ENCODE measurements at regions not wholly inside any gene's neighbourhood (a gene's known extent, or its start where the extent isn't known, plus 50 kb on each side); places are given as distances from the start of the nearest gene placed in this dataset.
A peak's percentile ranks its signal among the peaks of the same experiment; 100 is the strongest.
"Not testable (repeated sequence)": the region's sequence is repeated elsewhere in the genome, so short reads cannot be mapped to it uniquely, and the experiment has no call there.

DNA sequence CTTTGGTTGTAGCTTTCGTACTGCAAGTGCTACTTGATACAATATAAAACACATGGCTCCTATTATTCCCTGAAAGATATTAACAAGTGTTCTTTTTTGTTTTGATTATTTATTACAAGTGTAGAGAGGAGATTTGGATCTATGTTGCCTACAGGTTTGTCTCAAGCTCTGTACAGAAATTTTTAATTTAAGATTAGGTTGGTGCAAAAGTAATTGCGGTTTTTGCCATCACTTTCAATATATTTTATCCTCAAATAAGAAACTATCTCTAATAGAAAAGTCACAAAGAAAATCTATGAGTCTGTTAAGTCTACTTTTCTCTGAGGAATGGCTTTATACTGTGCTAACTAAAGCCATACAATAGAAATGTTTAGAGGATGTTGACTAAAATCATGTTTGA, 1086.1 kb downstream of the GRM8 start:
- DNase-seq: no peak

DNA sequence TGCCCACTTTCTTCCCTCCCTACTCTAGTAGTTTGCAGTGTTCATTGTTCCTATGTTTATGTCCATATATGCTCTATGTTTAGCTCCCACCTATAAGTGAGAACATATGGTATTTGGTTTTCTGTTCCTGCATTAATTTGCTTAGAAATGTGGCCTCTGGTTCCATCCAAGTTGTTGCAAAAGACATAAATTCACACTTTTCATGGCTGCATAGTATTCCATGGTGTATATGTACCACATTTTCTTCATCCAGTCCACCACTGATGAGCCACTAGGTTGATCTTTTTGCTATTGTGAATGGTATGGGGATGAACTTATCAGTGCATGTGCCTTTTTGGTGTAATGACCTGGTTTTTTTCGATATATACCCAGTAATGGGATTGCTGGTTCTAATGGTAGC, 1089.1 kb downstream of the GRM8 start:
- DNase-seq: no peak

DNA sequence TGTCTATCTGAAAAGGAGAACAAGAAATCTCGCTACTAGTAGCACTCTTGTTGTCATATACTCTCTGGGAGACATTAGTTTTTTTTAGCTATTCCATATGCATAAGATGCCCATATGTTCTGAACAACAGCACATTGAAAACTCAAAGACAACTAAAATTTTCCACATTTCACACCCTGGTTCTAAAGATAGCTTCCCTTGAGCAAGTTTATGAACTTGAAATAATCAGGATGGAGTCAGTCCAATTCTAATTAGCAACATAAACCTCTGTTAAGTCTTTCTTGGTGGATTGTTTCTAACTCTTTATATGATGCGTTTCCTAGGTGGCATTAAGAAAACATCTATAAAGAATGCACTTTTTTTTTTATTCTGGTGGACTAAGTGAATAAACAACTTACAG, 1095.3 kb downstream of the GRM8 start:
- DNase-seq: no peak

DNA sequence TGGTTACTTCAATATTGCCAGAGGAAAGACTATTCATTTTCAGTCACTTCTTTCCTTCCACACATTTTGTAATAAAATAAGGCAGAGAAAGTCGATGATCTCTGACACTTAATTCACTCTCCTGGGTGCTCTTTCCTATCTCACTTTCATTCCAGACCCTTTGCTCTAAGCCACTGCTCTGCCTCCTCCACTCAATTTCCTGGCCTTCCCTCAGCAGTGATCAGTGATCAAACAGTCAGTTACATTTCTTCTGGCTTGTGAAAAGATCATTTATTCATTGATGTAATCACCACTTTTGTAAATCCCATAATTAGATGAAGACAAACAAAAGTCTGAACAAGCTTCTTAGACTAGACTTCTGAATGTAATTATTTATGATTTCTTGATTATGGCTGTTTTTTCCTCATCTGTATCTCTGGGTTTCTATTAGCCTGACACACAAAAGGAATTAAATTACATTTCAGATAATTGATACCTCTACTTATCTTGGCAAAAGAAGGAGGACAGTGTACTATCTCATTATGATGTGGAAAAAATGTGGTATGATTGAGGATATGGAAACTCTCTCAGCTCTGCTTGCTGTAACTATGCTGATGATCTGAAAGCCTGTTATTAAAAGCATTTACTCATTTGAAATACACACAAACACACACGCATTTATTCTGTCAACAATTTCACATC, 1102.3 kb downstream of the GRM8 start:
- no peak for DNase-seq

DNA sequence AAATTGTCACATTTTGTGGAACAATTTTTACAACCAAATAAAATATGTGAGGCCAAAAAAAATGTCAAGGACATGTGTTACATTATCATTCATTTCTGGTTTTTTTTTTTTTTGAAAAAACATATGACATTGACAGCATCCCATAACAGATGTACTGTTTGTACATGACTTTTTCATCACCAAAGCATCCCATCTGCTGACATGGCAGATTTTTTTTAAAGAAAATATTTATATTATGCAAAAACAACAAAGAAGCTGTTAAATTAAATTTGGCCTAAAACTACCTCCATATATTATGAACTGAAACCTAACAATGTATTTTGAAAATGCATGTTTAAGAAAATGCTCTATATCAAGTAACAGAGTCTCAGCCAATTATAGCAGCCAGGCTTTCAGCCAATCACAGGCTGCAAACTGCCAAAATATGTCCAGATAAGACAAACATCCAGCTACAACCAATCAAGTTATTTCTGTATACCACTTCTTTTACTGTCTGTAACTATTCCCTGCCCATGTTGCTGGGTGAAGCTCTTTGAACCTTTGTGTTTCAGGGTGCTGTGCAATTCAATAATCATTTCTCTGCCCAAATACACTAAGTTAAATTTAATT, 1111.8 kb downstream of the GRM8 start:
- no peak for DNase-seq

DNA sequence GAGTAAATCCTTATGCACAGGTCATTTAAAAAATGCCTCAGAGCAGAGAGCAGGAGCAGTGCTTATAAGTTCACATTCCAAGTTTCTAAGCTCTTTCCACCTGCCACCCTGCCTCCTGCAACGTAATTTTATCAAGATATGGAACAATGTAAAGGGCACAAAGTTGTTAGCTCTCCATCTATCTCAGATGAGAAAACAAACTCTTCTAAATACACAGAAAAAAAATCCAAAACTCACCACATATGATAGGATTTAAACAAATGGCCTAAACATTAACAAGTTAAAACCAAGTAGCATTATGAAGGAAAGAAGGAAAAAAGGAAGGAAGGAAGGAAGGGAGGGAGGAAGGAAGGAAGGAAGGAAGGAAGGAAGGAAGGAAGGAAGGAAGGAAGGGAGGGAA, 1132.8 kb downstream of the GRM8 start:
- no peak for DNase-seq

DNA sequence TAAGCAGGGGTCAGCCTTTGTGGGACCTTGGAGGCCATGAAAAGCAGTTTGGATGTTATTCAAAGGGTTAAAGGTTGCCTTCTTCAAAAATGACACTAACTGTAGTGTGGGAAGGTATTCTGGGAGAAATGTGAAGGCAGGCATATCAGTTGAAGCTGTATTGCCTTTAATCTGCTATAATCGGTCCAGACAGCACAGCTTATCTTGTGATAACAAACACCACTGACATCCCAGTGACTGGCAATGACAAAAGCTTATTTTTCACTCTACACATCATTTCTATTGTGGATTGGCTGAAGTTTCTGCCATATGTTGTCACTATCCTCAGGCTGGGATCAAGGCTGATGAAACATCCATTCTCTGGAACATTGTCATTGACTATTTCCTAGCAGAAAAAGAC, 1149.2 kb downstream of the GRM8 start:
- no peak for DNase-seq

DNA sequence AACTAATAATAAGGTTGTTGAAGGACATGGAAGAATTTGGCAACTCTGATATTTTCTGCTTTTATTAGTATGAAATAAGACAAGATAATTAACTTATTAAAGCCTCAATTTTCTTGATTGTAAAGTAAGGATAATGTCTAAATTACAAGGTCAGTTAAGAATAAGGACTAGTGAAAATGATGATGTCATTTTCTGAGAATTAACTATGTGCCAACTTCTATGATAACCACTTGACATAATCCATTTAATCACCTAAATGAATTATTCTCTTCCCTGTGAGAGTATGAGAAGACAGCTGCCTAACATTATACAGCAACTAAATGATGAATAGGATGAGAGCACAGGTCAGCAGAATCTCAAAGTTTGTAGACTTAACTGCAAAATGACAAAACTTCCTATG, 1153.4 kb upstream of the POT1 start:
- no peak for DNase-seq

DNA sequence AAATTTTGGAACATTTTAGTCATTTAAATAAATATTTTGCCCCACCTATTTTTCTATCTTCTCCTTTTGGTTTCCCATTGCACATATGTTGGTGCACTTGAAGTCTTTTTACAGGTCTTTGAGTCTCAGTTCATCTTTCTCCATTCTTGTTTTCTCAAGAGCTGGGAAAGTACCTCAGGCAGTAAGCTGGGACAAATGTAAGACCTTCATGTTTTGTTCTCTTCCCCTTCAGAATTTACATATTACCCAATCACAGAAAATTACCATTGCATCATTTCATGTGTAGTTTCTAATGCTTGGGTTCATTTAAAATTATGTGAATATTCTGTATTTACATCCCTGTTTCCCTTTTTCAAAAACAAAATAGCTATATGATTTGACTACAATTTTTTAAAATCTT, 1150.0 kb upstream of the POT1 start:
- DNase-seq: no peak

DNA sequence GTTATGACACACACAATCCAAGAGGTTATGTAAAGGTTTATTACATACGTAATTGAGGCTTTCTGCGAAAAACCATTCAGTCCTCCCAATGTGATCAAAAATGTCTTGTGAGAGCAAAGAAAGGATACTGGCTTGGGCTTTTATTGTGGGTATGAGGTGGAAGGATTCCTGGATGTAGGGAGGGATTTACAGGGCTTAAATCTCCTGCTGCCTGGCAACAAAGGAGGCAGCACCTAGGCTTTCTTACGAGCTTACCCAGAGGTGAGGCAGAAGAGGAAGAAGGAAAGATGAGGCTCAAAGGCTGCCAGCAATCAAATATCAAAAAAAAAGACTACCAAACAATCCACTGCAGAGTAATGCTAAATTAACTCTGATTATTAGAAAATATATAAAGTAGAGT, 1149.5 kb upstream of the POT1 start:
- DNase-seq: no peak

DNA sequence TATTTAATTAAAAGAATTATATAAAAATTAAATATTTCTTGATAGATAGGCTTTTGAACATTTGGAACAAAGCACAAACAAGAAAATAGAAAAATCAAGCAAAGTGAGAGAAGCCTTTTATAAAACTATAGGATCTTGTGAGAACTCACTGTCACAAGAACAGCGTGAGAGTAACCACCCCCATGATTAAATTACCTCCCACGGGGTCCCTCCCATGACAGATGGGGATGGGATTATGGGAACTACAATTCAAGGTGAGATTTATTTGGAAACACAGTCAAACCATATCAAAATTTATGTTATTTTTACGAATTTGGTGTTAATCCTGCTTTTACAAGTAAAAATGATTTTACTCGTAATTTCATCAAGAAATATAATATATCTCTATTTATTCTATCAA, 1136.1 kb upstream of the POT1 start:
- DNase-seq: no peak

DNA sequence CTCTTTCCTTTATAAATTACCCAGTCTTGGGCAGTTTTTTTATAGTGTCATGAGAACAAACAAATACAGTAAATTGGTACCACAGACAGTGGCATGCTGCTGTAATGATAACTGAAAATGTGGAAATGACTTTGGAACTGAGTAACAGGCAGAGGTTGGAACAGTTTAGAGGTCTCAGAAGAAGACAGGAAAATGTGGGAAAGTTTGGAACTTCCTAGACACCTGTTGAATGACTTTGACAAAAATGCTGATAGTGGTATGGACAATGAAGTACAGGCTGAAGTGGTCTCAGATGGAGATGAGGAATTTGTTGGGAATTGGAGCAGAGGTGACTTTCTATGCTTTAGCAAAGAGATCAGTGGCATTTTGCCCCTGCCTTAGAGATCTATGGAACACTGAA, 1128.4 kb upstream of the POT1 start:
- no peak for DNase-seq

DNA sequence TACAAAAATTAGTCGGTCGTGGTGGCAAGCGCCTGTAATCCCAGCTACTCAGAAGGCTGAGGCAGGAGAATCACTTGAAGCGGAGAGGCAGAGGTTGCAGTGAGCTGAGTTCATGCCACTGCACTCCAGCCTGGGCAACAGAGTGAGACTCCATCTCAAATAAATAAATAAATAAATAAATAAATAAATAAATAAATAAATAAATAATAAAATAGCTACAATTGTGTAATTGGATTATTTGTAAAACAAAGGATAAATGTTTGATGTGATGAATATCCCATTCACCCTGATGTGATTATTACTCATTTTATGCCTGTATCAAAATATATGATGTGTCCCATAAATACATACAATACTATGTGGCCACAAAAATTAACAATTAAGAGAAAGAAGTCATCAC, 1127.0 kb upstream of the POT1 start:
- not testable (repeated sequence) for DNase-seq

DNA sequence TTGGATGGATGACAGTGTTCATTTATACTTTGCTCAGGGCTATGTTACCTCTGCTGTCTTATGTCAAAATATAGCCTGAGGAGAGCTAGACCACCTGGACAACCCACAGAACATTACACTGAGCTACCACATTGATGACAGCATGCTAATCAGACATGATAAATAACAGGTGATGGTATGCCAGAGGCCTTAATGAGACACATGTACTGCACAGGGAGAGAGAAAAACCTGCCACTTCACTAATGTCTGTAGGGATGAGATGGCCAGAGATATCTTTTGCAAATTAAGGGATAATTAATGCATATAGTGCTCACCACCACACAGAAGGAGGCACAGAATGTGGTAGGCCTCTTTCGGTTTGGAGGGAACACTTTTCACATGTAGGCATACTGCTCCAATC, 1122.6 kb upstream of the POT1 start:
- DNase-seq: no peak

DNA sequence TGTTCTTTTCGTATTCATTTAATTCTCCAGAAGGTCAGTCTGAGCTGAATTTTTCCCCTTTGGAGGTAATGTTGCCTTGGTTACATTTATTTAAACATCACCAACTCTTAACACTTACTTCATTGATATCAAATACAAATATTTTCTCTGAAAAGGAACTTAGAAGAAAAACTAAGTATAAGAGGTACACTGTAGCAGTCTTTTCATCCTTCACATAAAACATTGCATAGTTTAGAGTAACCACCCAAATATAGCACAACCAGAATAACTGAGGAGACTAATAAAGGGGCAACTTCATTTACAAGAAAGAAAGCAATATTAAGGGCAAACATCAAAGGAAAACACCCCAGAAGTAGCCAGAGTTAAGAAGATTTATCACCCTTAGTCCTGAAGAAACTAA, 1115.0 kb upstream of the POT1 start:
- DNase-seq: no peak

DNA sequence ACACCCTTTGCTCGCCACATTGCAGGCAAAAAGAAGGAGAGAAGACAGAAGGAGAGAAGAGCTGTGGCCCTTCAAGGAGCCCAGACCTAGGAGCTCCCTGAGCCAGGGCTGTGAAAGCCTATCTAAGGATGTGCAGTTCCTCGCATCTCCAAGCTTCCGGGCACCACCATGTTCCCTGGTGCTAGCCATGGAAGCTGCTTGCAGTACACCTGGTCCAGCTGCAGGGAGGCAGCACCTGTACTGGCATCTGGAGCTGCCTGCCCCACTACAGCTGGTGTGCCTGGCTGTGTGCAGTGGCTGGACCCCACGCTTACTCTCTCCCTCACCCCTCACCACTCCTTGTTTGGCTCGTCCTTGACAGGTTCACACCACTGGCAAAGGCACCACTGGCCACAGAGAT, 1111.8 kb upstream of the POT1 start:
- no peak for DNase-seq

DNA sequence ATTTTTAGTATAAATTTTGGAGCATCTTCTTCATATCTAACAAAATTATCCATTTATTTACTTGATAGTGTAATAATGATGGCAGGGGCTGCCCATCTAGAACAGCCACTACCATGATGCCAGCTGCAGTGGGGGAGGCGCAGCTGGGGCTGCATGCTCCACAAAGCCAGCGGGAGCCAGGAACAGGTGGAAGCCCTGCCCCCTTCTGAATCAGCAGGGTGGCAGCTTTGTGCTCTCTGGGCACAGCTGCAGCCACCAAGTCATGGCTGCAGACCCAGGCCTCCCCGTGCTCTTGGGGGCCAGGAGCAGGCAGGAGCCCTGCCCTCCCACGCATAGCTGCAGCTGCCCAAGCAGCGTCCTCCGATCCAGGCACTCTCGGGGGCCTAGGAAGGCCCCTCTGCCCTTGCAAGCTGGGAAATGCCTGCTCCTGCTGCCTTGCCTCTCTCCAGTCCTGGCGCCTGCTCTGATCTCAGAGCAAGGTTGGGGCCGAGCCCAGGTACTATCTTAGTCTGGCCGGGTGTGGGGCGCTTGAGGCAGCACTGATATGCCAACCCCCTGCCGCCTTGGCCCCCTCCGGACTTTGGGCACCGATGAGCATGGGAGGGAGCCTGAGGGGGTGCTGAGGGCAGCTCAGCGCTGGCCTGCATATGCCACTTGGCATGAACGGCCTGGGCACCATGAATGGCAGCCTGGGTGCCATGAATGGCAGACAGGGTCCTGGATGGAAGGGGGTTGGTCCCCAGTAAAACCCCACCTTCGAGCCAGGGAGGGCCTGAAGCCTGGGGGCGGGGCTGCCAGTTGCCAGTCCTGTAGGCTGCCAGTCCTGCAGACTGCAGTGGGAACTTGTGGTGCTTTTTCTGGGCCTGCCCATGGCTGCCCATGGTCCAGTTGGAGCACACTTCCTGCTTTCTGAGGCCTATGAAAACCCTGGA, 1110.8 kb upstream of the POT1 start:
- DNase-seq: no peak

DNA sequence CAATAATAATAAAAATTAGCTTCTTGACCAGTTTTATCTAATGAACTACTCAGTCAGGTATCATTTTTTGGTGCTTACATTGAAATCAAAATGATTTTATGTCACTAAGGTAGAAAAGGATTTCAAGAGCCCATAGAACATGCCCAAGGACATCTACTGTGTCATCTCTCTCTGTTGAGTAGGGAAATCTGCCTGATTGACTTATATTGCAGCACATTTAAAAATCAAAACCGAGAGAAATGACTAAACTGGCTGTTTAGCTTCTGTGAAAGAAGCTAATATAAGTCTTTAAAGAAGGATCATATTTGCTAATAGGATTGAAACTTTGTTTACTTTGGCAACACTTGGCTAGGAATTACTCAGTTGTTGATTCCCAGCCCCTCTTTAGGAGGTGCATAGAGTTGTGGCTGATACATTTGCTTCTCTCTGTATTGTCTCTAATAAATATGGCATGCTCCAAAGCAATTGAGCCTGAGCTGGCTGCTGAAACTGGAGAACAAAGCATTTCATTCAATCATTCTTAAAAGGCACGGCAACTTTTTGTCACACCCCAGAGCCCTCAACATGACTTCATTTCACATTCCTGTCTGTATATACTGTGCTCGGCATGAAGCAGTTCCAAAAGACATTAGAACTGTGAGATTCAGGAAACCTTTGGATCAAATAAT, 1096.9 kb upstream of the POT1 start:
- peak; percentile 68 for DNase-seq

DNA sequence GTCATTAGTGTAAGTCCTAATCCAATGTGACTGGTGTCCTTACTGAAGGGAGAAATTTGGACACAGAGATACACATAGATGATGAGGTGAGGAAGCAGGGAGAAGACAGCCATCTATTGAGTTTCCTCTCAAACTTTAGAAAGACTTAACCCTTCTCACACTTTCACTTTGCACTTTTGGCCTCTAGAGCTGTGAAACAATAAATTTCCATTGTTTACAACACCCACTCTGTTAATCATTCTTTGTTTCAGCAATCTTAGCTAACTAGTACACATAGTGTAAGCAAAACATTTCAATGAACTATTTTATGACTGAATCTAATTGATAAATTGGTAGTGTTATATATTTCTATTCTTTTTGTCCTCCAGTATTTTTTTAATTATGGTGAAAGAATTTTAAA, 1092.8 kb upstream of the POT1 start:
- no peak for DNase-seq

DNA sequence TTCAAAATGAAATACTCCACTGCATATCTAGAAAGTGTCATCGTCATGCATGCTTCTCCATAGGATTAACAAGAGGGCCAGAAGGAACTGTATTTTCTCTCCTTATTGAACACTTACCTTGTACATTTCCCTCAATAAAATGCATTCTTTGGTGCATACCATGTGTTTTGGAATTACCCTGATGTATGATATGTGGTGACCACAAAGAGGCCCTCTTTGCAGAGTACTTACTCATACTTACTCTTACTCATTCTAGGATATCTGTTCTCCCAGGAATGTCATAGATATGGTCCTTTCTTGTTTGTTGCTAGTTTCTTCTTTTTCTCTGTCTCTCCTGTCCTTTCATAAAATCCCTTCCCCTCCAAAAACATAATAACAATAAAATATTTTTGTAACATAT, 1087.1 kb upstream of the POT1 start:
- DNase-seq: no peak

DNA sequence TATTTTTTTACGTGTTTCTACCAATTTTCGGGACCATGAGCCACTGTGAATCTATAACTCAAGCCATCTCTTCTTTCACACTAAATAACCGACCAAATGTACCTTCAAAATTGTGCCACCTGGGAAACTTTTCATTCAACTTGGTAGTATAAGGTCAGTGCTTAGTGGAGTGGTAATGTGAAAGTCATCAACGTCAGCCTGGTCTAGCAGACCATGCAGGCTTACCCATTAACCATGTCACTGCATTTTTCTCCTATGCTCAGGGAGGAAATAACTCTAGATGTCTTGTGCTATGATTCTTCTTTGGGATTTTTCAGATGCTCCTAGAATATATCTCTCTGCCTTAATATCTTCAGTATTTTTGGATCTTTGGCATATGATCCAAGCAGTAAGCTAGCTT, 1075.4 kb upstream of the POT1 start:
- DNase-seq: no peak

DNA sequence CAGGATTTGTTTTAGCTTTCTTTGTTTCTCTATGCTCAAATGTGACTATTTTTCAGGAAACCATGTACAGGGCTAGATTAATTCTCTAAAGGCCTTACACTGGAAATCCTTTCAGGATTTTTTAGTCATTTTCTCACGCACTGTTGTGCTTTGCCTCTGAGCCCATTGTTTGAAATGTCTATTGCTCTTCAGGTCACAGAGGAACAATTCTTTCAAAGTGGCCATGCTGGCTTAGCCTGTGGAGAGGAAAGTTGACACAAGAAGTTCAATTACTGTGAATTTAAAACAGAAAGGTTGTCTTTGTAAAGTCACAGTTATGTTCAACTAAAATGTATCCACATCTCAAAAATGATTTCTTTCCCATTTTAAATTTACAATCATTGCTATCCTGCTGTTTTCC, 1071.7 kb upstream of the POT1 start:
- peak; percentile 82 for DNase-seq

DNA sequence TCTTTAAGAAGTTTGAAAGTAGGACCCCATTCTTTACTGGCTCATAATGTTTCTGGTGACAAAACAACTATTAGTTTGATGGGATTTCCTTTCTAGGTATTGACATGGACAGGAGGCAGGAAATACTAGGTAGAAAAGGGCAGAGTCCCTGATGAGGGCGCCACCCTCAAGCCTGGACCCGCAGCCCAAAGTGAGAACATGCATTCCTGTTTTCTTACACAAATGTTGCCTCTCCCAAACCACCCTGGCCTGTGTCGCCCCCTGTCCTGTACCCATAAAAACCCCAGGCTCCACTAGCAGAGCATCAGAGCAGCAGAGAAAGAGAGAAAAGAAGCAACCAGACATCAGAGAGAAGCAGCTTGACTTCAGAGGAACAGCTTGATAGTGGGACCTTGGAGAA, 1055.2 kb upstream of the POT1 start:
- DNase-seq: no peak

DNA sequence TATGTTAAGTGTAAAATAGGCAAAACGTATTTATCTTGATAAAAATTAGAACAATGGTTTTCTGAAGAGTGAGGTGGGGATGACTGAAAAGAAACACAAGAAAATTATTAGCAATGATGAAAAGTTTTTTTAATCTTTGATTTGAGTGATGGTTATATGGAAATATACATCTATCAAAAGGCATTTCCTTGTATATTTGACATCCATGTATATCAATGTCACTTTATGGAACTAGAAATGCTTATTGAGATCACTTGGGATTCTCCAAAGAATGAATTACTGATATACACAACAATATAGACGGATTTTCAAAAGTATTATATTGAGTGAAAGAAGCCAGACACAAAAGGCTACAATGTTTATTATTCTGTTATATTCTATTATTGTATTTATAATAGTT, 1042.0 kb upstream of the POT1 start:
- DNase-seq: no peak
